ENCODE measurements at regions not wholly inside any gene's neighbourhood (a gene's known extent, or its start where the extent isn't known, plus 50 kb on each side); places are given as distances from the start of the nearest gene placed in this dataset.

GRCh38 chr5:58913406-58913990 is 330.6 kb downstream of the RAB3C start:
- no peak for TF ChIP-seq CTCF (IDR thresholded peaks at IDR 0.05 in 8 of 11, conservative IDR thresholded peaks at IDR 0.05 in 3 of 11)
- no peak for TF ChIP-seq POLR2A (IDR thresholded peaks at IDR 0.05)
